Panc1 (cell line): ENCODE measurements at regions not wholly inside any gene's neighbourhood (a gene's known extent, or its start where the extent isn't known, plus 50 kb on each side); places are given as distances from the start of the nearest gene placed in this dataset.

Experiments
- ATAC-seq: fragments of 200-7000 bp; cut with Tn5 transposase; 2 replicates; pipeline ENCODE4 v1.9.1; 2020; ENCODE audit warnings: mild to moderate bottlenecking, moderate library complexity
- BruUV-seq: library from RNA; stranded (reverse); fragments of 400-500 nt; replicated peaks from 2 replicates; lab custom pipeline; 2021; lab: Mats Ljungman, UMichigan
- CTCF ChIA-PET: fragments of 300-600 bp; sonication (Branson Sonifier 250); formaldehyde crosslinking; loops from one replicate; lab custom pipeline; 2022; ENCODE audit warnings: antibody characterized with exemption; lab: Charles Lee
- POLR2A ChIA-PET: fragments of 300-600 bp; sonication (Branson Sonifier 250); formaldehyde crosslinking; loops from one replicate; lab custom pipeline; 2022; ENCODE audit warnings: antibody characterized with exemption; lab: Charles Lee
- DNase-seq: peaks from one replicate; pipeline ENCODE4 v3.0.0-alpha.2; 2010; ENCODE audit warnings: low read depth, low spot score
- H3K27ac ChIP-seq: 2 replicates; pipeline ENCODE4 v1.5.1; 2011; ENCODE audit warnings: mild to moderate bottlenecking, low read length, inconsistent platforms
- H3K27me3 ChIP-seq: fragments of 200-500 bp; sonication (Bioruptor generic); 2 replicates; pipeline ENCODE4 v1.6.0; 2014; ENCODE audit warnings: low read length, inconsistent platforms; ENCODE audit not compliant: control insufficient read depth, insufficient read depth
- H3K36me3 ChIP-seq: fragments of 200-500 bp; sonication (Bioruptor generic); 2 replicates; pipeline ENCODE4 v1.5.1; 2014; ENCODE audit warnings: inconsistent platforms, mild to moderate bottlenecking, low read length, moderate library complexity; ENCODE audit not compliant: control insufficient read depth, insufficient read depth
- H3K4me1 ChIP-seq: 2 replicates; pipeline ENCODE4 v1.5.1; 2011; ENCODE audit warnings: inconsistent platforms, mild to moderate bottlenecking, low read length, moderate library complexity; ENCODE audit not compliant: control insufficient read depth, insufficient read depth
- H3K4me3 ChIP-seq, 2 experiments: 2 replicates each; pipeline ENCODE4 v1.5.1; 2011 to 2012; ENCODE audit warnings: low read depth in 2 of 2, low read length in 2 of 2, mild to moderate bottlenecking in 2 of 2, inconsistent platforms in 1 of 2, moderate library complexity in 1 of 2
- H3K9me3 ChIP-seq: fragments of 200-500 bp; sonication (Bioruptor generic); 2 replicates; pipeline ENCODE4 v1.5.1; 2014; ENCODE audit warnings: low read depth, mild to moderate bottlenecking, inconsistent platforms, low read length, moderate library complexity; ENCODE audit not compliant: control insufficient read depth, insufficient read depth
- POLR2AphosphoS5 ChIP-seq: IDR thresholded peaks from 2 replicates; pipeline ENCODE4 v1.6.1; 2012; ENCODE audit warnings: mild to moderate bottlenecking, low read depth, low read length, moderate library complexity
- SIN3A ChIP-seq: IDR thresholded peaks from 2 replicates; pipeline ENCODE4 v1.6.1; 2012; ENCODE audit warnings: low read depth, mild to moderate bottlenecking, low read length, moderate library complexity, borderline replicate concordance; ENCODE audit not compliant: insufficient read depth
- TCF7L2 ChIP-seq: IDR thresholded peaks from 2 replicates; pipeline ENCODE4 v1.6.1; 2011; ENCODE audit warnings: mild to moderate bottlenecking, low read depth, low read length, inconsistent platforms
- in situ Hi-C: cut with HindIII; loops from 2 replicates; pipeline ENCODE4 v1.10.0; 2016; ENCODE audit warnings: low sequenced_read_pairs, low pct_unique_long_range_greater_than_20kb
- intact Hi-C: fragments of 100-400 bp; cut with micrococcal nuclease; formaldehyde crosslinking; loops from one replicate; pipeline ENCODE4 v1.10.0; 2022; ENCODE audit not compliant: unreplicated experiment
- TF ChIP-seq, protein P1 (sequence below): fragments of 450-650 bp; IDR thresholded peaks from 2 replicates; pipeline ENCODE4 v1.5.1; 2017; ENCODE audit warnings: mild to moderate bottlenecking
- TF ChIP-seq, protein P2 (sequence below), 2 experiments: IDR thresholded peaks; 2 replicates each; pipeline ENCODE4 v1.6.1; 2011 to 2012; ENCODE audit warnings: low read depth in 2 of 2, control low read depth in 1 of 2, low read length in 1 of 2, mild to moderate bottlenecking in 1 of 2, moderate library complexity in 1 of 2; ENCODE audit not compliant: insufficient read depth in 1 of 2

DNA sequence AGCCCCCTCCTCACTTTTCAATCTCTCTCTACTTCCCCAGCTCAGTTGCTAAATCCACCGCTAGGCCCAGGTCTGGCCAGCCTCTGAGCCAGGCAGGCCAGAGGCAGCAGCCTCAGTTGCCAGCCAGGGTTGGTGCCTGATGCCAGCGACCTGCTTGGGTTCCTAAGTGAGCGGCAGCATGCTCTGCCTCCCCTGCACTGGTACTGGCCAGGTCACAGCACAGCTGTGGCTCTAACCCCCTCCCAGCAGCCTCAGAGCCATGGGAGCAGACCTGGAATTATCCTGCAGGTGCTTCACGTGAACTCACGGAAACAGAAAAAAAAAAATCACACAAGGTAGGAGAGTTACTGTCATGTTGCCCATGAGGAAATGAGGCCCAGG, 82.5 kb upstream of the ATF3 start:
- no peak for TF ChIP-seq POLR2AphosphoS5
- TF ChIP-seq, protein P1, sequence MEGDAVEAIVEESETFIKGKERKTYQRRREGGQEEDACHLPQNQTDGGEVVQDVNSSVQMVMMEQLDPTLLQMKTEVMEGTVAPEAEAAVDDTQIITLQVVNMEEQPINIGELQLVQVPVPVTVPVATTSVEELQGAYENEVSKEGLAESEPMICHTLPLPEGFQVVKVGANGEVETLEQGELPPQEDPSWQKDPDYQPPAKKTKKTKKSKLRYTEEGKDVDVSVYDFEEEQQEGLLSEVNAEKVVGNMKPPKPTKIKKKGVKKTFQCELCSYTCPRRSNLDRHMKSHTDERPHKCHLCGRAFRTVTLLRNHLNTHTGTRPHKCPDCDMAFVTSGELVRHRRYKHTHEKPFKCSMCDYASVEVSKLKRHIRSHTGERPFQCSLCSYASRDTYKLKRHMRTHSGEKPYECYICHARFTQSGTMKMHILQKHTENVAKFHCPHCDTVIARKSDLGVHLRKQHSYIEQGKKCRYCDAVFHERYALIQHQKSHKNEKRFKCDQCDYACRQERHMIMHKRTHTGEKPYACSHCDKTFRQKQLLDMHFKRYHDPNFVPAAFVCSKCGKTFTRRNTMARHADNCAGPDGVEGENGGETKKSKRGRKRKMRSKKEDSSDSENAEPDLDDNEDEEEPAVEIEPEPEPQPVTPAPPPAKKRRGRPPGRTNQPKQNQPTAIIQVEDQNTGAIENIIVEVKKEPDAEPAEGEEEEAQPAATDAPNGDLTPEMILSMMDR = no peak
- TF ChIP-seq TCF7L2 = no peak
- no peak for TF ChIP-seq SIN3A
- TF ChIP-seq, protein P2, sequence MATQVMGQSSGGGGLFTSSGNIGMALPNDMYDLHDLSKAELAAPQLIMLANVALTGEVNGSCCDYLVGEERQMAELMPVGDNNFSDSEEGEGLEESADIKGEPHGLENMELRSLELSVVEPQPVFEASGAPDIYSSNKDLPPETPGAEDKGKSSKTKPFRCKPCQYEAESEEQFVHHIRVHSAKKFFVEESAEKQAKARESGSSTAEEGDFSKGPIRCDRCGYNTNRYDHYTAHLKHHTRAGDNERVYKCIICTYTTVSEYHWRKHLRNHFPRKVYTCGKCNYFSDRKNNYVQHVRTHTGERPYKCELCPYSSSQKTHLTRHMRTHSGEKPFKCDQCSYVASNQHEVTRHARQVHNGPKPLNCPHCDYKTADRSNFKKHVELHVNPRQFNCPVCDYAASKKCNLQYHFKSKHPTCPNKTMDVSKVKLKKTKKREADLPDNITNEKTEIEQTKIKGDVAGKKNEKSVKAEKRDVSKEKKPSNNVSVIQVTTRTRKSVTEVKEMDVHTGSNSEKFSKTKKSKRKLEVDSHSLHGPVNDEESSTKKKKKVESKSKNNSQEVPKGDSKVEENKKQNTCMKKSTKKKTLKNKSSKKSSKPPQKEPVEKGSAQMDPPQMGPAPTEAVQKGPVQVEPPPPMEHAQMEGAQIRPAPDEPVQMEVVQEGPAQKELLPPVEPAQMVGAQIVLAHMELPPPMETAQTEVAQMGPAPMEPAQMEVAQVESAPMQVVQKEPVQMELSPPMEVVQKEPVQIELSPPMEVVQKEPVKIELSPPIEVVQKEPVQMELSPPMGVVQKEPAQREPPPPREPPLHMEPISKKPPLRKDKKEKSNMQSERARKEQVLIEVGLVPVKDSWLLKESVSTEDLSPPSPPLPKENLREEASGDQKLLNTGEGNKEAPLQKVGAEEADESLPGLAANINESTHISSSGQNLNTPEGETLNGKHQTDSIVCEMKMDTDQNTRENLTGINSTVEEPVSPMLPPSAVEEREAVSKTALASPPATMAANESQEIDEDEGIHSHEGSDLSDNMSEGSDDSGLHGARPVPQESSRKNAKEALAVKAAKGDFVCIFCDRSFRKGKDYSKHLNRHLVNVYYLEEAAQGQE (IDR thresholded peaks at IDR 0.05; ENCODE audit: insufficient read depth in 1 of 2, low read depth in 2 of 2, low read length in 1 of 2) = no peak
- CTCF ChIA-PET = no interaction called here
- BruUV-seq = no TSS peak
- H3K4me3 ChIP-seq = no peak overlapping the region
- in situ Hi-C loops = no loop called here
- no peaks in the 10 kb centered on the region for H3K4me1 ChIP-seq
- intact Hi-C loops = no loop called here
- H3K9me3 ChIP-seq = no peaks in the 10 kb centered on the region
- H3K27me3 ChIP-seq = peaks cover 2% of the 10 kb centered on the region; the same call in 1 of the 2 replicates
- no peak for DNase-seq
- H3K27ac ChIP-seq = no peak overlapping the region
- POLR2A ChIA-PET = no interaction called here
- H3K36me3 ChIP-seq = no peaks in the 10 kb centered on the region
- no peak for ATAC-seq

GRCh38 chr1:212528501-212528900, 80.1 kb upstream of the ATF3 start:
- intact Hi-C loops = no loop called here
- POLR2A ChIA-PET = interaction anchor here (0.6 kb wide), 1 partner anchor 80 kb away, joined by 7 read pairs; the partner anchor contains the start of gene ATF3
- no peak for DNase-seq
- Histone ChIP-seq H3K9me3 (no peaks in the 10 kb centered on the region), H3K27me3 (peaks cover 2% of the 10 kb centered on the region; the same call in 1 of the 2 replicates), H3K36me3 (no peaks in the 10 kb centered on the region), H3K4me1 (no peaks in the 10 kb centered on the region), H3K27ac (no peak overlapping the region), H3K4me3 (no peak overlapping the region)
- TF ChIP-seq POLR2AphosphoS5 = no peak
- TF ChIP-seq SIN3A = no peak
- TF ChIP-seq, protein P1 = no peak
- TF ChIP-seq TCF7L2 = no peak
- TF ChIP-seq, protein P2 (IDR thresholded peaks at IDR 0.05; ENCODE audit: insufficient read depth in 1 of 2, low read depth in 2 of 2, low read length in 1 of 2) = no peak
- no TSS peak for BruUV-seq
- in situ Hi-C loops = no loop called here
- CTCF ChIA-PET = no interaction called here
- ATAC-seq = no peak
